ENCODE measurements at regions not wholly inside any gene's neighbourhood (a gene's known extent, or its start where the extent isn't known, plus 50 kb on each side); places are given as distances from the start of the nearest gene placed in this dataset.

DNA sequence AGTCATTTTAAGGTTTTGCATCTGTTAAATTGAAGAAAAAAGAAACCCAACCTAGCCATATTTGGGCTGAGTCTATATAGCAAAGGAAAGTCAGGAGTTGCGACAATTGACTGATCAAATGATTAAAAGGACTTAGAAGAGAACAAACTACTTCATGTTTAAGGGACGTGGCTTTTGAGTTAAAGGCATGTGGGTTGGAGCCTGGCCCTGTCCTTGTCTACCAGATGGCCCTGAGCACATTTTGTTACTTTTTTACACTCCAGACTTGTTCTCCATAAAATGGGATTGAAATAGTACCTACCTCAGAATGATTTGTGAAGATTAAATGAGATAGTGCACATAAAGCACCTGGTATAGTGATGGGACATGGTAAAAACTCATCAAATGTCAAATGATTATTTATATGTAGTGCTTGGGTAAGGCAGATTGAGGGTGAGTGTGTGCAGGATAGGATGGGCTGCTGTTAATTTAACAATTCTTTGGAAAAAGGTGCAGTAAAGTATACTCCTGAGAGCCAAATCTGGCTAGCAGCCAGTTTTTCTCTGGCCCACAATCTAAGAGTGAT is 168.3 kb downstream of the KIF20B start:
- TF ChIP-seq, protein P1, sequence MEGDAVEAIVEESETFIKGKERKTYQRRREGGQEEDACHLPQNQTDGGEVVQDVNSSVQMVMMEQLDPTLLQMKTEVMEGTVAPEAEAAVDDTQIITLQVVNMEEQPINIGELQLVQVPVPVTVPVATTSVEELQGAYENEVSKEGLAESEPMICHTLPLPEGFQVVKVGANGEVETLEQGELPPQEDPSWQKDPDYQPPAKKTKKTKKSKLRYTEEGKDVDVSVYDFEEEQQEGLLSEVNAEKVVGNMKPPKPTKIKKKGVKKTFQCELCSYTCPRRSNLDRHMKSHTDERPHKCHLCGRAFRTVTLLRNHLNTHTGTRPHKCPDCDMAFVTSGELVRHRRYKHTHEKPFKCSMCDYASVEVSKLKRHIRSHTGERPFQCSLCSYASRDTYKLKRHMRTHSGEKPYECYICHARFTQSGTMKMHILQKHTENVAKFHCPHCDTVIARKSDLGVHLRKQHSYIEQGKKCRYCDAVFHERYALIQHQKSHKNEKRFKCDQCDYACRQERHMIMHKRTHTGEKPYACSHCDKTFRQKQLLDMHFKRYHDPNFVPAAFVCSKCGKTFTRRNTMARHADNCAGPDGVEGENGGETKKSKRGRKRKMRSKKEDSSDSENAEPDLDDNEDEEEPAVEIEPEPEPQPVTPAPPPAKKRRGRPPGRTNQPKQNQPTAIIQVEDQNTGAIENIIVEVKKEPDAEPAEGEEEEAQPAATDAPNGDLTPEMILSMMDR (conservative IDR thresholded peaks at IDR 0.05; ENCODE audit: low read length): no peak
- no peak for TF ChIP-seq EZH2phosphoT487 (IDR thresholded peaks at IDR 0.05; ENCODE audit: borderline replicate concordance, low read depth, low read length)

Measured in OCI-LY7 (cell line).